Activated T-cell treated with anti-CD3 and anti-CD28 coated beads, Interleukin-2, amount 50 U/mL, for 4 hours (primary cell): ENCODE measurements at regions not wholly inside any gene's neighbourhood (a gene's known extent, or its start where the extent isn't known, plus 50 kb on each side); places are given as distances from the start of the nearest gene placed in this dataset.

Experiments used
- ATAC-seq, 2 donors: fragments of 200-7000 bp; cut with Tn5 transposase; one replicate each; pipeline ENCODE4 v1.10.0; 2021
- DNase-seq: peaks from one replicate; pipeline ENCODE4 v3.0.0-alpha.2; 2020
- H3K27me3 Mint-ChIP-seq: one replicate; pipeline ENCODE4 v1.8.0; 2021; ENCODE audit warnings: low read depth, mixed read lengths
- H3K36me3 Mint-ChIP-seq: one replicate; pipeline ENCODE4 v1.8.0; 2022; ENCODE audit warnings: mixed read lengths; ENCODE audit not compliant: insufficient read depth
- H3K4me1 Mint-ChIP-seq: one replicate; pipeline ENCODE4 v1.8.0; 2021; ENCODE audit warnings: low read depth, mixed read lengths
- H3K4me3 Mint-ChIP-seq: one replicate; pipeline ENCODE4 v1.8.0; 2021; ENCODE audit warnings: mild to moderate bottlenecking, moderate library complexity, mixed read lengths
- H3K9me3 Mint-ChIP-seq: one replicate; pipeline ENCODE4 v1.8.0; 2021; ENCODE audit warnings: mixed read lengths

DNA sequence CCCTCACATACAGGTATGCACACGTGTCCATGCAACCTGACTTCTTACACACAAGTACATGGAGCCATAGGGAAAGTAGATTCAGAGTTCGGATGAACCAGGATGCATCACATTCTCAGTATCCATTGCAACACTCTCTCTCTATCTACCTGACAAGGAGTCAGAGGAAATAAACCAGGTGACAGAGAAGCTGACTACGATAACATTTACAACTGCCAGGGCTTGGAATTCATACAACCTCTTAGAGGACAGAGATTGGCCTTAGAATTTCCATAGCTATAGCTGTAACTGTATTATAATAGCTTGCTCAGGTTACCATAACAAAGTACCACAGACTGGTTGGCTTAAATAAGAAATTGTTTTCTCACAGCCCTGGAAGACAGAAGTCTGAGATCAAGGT lies 116.9 kb upstream of the PALMD start:
- H3K27me3 Mint-ChIP-seq, result peaks cover 7% of the 10 kb centered on the region
- H3K36me3 Mint-ChIP-seq, result no peaks in the 10 kb centered on the region
- no peak for DNase-seq
- no peak overlapping the region for H3K4me3 Mint-ChIP-seq
- H3K4me1 Mint-ChIP-seq, result no peaks in the 10 kb centered on the region
- no peaks in the 10 kb centered on the region for H3K9me3 Mint-ChIP-seq
- ATAC-seq, result no peak

DNA sequence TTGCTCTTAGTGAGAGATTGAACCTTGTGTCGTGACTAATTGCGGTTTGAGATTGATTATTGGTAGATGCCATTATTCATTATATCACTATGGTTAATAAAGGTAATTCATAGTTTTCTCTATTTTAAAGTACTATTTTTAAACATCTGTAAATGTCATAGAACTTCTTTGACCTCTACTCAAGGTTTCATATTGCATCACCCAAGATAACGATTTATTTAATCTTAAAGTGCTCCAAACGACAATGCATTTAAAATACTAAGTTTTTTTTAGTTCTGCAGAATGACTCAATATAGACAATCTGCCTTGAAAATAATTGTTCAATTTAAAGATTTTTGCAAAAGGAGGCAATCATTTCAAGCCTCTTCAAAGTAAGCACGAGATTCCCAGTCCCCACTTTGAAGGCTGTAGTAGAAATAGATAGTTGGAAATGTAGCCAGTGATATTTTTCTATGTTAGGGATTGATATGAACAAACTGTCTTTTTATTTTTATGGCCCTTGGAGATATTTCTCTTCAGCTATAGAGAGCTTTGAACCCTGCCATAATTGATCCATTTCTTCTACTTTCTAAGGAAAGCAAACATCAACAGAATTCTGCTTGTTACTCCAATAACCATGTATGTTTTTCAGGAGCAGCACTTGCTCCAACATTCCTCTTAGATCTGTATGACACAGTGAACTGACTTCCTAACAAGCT lies 114.2 kb upstream of the PALMD start:
- Mint-ChIP-seq H3K27me3 (peaks cover 7% of the 10 kb centered on the region), H3K9me3 (no peaks in the 10 kb centered on the region), H3K36me3 (no peaks in the 10 kb centered on the region), H3K4me1 (no peaks in the 10 kb centered on the region), H3K4me3 (no peak overlapping the region)
- no peak for DNase-seq
- ATAC-seq, result no peak

DNA sequence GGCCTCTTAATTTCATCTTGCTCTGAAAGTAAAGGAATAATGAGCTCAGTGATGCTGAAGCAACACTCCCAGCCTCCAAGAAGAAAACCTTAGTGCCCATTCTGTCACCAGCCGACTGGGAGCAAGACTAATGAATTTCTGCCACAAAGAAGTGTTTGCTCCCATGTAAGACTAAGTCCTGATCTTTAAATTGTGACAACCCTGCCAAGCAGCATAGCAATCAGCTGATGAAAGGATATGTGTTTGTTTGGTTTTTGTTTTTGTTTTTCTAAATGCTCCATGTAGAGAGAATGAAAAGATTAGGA lies 113.7 kb upstream of the PALMD start:
- no peak for DNase-seq
- Mint-ChIP-seq H3K4me3 (no peak overlapping the region), H3K36me3 (no peaks in the 10 kb centered on the region), H3K9me3 (no peaks in the 10 kb centered on the region), H3K27me3 (peaks cover 4% of the 10 kb centered on the region), H3K4me1 (no peaks in the 10 kb centered on the region)
- ATAC-seq, result no peak

DNA sequence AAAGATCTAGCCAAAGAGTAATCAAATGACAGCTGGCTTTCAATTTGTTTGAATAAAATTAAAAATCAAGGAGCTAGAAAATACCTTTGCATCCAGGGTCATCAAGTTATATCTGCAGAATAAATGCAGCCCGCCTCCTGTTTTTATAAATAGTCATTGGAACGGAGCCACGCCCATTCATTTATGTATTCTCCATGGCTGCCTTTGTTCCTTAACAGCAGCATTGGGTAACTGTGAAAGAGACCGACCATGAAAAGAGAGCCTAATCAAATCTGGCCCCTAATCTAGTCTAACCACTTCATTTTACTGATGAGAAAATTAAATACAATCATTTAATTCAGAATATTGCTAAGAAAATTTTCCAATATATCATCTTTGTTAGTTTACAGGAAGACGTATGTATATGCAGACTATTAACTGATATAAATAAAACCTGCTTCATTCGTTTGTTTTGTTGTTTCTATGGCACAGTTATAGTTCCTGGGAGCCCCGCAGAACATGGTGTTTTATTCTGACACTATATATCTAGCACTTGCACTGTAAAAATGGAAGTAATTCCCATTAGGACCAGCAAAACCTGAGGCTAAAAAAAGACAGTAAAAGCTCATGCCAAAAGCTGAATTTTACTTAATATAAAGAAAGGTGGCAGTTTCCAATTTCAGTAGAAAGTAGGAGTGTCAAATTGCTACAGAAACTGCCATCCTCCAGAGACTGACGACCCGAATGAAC lies 111.8 kb upstream of the PALMD start:
- Mint-ChIP-seq H3K36me3 (no peaks in the 10 kb centered on the region), H3K4me1 (no peaks in the 10 kb centered on the region), H3K4me3 (no peak overlapping the region), H3K27me3 (peaks cover 4% of the 10 kb centered on the region), H3K9me3 (no peaks in the 10 kb centered on the region)
- ATAC-seq (no peak), DNase-seq (no peak)

DNA sequence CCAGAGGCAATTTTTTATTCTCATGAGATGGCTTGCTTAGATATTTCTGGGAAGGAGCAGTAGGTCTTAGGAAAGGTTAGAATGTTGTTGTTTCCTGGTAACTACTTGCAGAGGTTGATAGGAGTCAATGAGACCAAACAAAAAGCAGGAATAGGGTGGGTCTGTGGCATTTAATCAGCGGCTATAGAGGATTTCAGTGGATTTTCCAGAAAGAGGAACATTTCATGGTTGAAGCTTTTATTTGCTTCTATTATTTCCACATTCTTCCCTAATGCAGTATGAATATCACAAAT lies 111.3 kb upstream of the PALMD start:
- Mint-ChIP-seq H3K9me3 (no peaks in the 10 kb centered on the region), H3K4me1 (no peaks in the 10 kb centered on the region), H3K4me3 (no peak overlapping the region), H3K36me3 (no peaks in the 10 kb centered on the region), H3K27me3 (peaks cover 4% of the 10 kb centered on the region)
- DNase-seq, result no peak
- no peak for ATAC-seq

DNA sequence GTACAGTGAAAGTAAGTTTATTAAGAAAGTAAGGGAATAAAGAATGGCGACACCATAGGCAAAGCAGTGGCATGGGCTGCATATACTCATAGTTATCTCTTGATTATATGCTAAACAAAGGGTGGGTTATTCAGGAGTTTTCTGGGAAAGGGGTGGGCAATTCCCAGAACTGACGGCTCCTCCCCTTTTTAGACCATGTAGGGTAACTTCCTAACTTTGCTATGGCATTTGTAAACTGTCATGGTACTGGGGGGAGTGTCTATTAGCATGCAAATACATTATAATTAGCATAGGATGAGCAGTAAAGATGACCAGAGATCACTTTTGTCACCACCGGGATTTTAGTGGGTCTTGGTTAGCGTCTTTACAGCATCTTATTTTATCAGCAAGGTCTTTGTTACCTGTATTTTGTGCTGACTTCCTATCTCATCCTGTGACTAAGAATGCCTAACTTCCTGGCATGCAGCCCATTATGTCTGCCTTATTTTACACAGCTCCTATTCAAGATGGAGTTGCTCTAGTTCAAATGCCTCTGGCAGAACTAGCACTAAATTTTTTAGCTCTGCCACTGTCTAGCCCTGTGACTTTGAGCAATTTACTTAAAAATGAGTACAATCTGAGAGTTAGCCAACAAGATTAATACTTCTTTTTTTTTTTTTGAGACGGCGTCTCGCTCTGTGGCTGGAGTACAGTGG lies 110.3 kb upstream of the PALMD start:
- Mint-ChIP-seq H3K27me3 (peaks cover 4% of the 10 kb centered on the region), H3K36me3 (no peaks in the 10 kb centered on the region), H3K9me3 (no peaks in the 10 kb centered on the region), H3K4me3 (no peak overlapping the region), H3K4me1 (no peaks in the 10 kb centered on the region)
- no peak for ATAC-seq
- DNase-seq, result no peak

DNA sequence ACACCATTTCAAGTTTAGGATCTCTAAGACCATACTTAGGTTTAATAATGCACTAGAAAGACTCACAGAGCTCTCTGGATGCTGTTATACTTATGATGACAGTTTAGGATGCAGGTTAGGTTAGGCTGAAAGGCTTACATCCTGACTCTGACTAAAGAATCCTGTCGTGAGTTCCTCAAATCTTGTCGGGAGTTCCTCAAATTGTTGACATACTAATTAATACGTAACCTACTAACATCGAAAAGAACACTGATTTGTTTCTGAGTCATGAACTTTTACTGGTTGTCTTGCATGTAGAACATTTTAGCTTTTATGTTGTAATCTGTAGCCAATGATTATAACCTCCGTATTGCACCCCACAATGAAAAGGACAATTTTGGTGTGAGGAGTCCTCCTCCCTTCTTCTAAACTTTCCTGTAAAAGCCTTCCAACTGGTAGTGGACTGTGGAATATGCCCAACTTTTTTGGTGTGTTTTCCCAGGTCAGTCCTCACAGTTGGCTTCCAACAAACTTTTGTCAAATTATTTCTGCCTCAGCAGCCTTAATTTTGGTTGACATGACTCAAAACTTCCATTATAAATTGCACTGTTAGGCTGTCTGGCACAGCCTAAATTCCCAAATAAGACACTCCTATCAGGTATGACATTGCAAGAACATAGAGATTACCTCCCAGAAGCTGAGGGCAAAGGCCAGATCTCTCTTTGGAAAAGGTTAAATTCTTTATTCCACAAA lies 107.9 kb upstream of the PALMD start:
- H3K9me3 Mint-ChIP-seq, result no peaks in the 10 kb centered on the region
- peaks cover 2% of the 10 kb centered on the region for H3K27me3 Mint-ChIP-seq
- no peak overlapping the region for H3K4me3 Mint-ChIP-seq
- no peak for DNase-seq
- no peak for ATAC-seq
- H3K36me3 Mint-ChIP-seq, result no peaks in the 10 kb centered on the region
- no peaks in the 10 kb centered on the region for H3K4me1 Mint-ChIP-seq

DNA sequence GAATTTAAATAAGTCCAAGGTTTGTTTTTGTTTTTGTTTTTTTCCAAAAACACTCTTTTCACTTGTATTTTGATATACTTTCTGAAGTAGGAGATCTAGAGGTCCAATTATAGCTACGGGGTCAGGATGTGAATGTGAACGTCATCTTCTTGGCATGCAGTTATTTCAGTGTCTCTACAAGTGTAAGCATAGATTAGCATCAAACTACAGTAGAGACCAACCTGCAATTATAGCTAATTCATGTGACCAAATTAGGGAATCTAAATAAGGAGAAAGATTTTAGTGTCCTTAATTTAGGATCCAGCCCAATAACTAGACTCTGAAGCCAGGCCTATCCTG lies 107.3 kb upstream of the PALMD start:
- H3K36me3 Mint-ChIP-seq, result no peaks in the 10 kb centered on the region
- no peaks in the 10 kb centered on the region for H3K4me1 Mint-ChIP-seq
- ATAC-seq (no peak), DNase-seq (no peak)
- no peak overlapping the region for H3K4me3 Mint-ChIP-seq
- H3K27me3 Mint-ChIP-seq, result no peaks in the 10 kb centered on the region
- H3K9me3 Mint-ChIP-seq, result no peaks in the 10 kb centered on the region

DNA sequence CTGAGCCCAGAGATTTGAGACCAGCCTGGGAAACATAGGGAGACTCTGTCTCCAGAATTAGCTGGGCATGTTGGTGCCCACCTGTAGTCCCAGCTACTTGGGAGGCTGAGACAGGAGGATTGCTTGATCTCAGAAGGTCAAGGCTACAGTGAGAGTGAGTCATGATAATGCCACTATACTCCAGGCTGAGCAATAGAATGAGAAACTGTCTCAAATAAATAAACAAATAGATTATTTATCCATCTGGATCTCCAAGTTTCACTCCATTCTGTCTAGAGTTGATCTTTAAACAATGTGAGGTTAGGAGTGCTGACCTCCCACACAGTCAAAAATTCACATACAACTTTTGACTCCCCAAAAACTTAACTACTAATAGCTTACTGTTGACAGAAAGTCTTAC lies 106.8 kb upstream of the PALMD start:
- Mint-ChIP-seq H3K36me3 (no peaks in the 10 kb centered on the region), H3K4me3 (no peak overlapping the region), H3K4me1 (no peaks in the 10 kb centered on the region), H3K9me3 (no peaks in the 10 kb centered on the region), H3K27me3 (no peaks in the 10 kb centered on the region)
- ATAC-seq (no peak), DNase-seq (no peak)

DNA sequence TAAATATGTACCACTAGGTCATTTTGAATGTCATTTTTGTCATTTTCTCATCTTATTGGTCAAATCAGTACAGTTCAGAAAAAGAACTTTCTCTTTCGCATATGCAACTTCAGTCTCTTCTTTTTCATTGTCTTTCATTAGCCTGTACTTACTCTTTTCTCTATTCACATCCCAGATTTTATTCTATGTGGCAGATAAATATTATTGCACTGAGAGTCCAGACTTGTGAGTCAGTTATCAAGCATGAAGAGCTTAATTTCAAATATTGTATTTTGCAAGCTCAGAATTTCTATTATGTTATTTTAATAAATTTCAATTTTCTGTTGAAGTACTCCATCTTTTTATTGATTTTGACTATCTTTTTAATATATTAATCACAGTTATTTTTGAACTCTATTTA lies 105.2 kb upstream of the PALMD start:
- no peak overlapping the region for H3K4me3 Mint-ChIP-seq
- H3K9me3 Mint-ChIP-seq, result no peaks in the 10 kb centered on the region
- peaks cover 3% of the 10 kb centered on the region for H3K27me3 Mint-ChIP-seq
- ATAC-seq, result no peak
- H3K36me3 Mint-ChIP-seq, result no peaks in the 10 kb centered on the region
- no peaks in the 10 kb centered on the region for H3K4me1 Mint-ChIP-seq
- no peak for DNase-seq

DNA sequence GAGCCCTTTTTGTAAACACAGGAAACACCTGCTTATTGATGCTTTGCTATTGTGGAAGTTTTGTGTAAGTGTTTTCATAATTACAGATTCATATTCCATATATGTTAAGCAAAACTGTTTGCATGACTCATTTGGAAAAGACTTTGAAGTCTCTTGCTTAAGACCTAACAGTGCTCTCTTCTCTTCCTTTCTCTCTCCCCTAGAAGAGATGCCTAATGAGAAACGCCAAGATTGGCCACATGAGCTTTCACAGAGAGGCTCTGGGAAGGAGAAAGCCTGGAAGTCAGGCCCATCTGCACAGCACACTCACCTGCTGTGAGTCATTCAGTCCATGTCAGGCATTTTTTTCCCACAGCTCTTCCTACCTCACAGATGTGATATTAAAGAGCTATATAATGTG lies 101.6 kb upstream of the PALMD start:
- DNase-seq, result no peak
- H3K4me1 Mint-ChIP-seq, result no peaks in the 10 kb centered on the region
- H3K9me3 Mint-ChIP-seq, result no peaks in the 10 kb centered on the region
- no peak overlapping the region for H3K4me3 Mint-ChIP-seq
- H3K36me3 Mint-ChIP-seq, result no peaks in the 10 kb centered on the region
- peaks cover 3% of the 10 kb centered on the region for H3K27me3 Mint-ChIP-seq
- no peak for ATAC-seq

DNA sequence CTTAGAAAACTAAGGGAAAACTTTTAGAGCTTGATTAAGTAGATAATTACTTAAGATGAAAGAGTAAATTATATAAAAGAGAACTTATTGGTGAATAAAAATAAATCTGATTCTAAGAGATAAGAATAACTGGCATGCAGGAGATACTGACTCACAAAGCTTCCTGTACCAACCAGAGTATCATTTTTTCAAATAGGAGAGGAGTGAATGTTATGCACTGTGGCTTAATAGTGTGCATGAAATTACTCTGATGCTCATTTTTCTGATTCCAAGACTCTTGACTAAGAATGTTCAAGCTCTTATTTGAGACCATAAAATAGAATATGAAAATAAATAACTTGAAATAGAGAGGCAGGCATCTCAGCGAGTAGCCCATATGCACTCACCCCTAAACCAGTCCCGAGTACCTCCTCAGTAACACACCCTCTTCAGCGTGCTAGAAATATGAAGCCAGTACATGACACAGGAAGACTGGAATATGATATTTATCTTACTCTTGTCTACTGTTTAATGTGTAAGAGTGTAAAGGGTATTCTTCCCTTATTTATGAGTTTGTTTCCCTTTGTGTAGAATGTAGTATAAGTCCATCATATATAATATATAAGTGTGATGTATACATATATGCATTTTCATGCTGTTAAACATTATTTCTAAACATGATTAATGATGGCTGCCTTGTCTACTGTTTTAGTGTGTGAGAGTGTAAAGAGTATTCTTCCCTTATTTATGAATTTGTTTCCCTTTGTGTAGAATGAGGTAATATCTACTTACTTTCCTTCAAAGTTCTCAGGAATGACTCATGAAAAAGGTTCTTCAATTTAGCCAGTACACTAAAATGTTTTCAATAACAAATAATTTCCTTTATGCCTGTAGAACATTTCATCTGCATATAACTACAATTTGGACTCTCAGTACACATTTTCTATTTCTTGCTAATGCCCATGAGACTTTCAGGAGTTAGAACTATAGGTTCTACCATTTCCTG lies 99.2 kb upstream of the PALMD start:
- Mint-ChIP-seq H3K4me1 (no peaks in the 10 kb centered on the region), H3K36me3 (no peaks in the 10 kb centered on the region), H3K27me3 (peaks cover 7% of the 10 kb centered on the region), H3K4me3 (no peak overlapping the region), H3K9me3 (no peaks in the 10 kb centered on the region)
- ATAC-seq (no peak), DNase-seq (no peak)

DNA sequence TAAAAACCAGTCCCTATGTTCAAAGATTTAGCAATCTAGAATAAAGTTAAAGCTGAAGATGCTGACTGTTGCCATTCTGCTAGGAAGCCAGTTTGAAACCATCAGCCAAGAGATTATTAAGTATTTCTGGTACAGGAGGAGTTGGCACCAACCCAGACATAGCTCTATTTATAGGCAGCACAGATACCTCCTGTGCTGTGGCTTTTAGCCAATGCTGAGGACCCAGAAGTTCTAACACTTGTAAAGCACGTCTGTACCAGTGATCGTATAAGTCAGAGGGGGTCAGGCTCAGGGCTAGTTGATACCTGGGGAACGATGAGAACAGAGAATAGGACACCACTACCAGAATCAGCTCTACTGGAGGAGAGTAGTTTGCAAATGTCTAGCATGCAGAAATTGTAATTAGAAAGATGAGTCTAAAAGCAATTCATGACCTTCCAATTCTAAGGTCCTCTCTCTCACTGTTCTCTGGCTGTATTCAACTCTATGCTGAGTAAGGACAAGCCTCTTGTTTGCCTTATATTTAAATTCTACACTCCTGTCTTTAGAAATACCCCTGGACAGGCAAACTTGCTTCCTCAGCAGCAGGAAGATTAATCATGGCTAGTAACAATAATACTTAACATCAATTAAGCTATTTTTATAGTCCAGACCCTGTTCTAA lies 96.8 kb upstream of the PALMD start:
- Mint-ChIP-seq H3K4me1 (no peaks in the 10 kb centered on the region), H3K27me3 (peaks cover 7% of the 10 kb centered on the region), H3K4me3 (no peak overlapping the region), H3K9me3 (no peaks in the 10 kb centered on the region), H3K36me3 (no peaks in the 10 kb centered on the region)
- DNase-seq (no peak), ATAC-seq (no peak)

DNA sequence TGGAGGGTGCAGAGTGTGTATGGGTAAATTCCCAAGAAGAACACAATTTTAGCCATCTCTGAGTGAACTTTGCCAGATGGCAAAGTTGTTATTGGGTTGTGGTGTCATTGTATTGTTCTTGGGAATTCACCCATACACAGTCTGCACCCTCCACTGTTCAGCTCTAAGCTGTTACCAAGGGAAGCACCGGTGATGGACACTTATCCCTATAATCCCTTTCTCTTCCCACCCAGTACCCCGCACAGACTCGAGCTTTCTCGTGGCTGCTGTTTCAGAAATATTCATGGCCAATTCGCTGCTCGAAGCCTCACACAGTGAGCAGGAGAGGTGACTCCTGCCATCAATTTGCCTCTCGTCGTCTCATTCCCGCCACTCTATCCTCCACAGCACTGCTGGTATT lies 95.7 kb upstream of the PALMD start:
- H3K9me3 Mint-ChIP-seq, result no peaks in the 10 kb centered on the region
- H3K36me3 Mint-ChIP-seq, result no peaks in the 10 kb centered on the region
- no peak overlapping the region for H3K4me3 Mint-ChIP-seq
- ATAC-seq (no peak), DNase-seq (no peak)
- peaks cover 6% of the 10 kb centered on the region for H3K27me3 Mint-ChIP-seq
- H3K4me1 Mint-ChIP-seq, result no peaks in the 10 kb centered on the region
